ENCODE measurements at regions not wholly inside any gene's neighbourhood (a gene's known extent, or its start where the extent isn't known, plus 50 kb on each side); places are given as distances from the start of the nearest gene placed in this dataset.

DNA sequence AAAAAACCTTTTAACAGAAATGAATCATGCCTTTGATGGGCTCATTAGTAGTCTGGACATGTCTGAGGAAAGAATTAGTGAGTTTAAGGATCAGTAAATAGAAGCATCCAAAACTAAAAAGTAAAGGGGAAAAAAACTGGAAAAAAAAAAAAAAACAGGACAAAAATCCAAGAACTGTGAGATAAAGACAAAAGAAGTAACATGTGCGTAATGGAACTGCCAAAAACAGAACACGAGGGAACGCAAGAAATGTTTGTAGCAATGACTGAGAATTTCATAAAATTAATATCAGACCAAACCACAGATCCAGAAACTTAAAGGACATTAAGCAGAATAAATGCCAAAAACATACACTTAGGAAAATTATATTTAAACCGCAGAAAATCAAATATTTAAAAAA lies 77.4 kb downstream of the MS4A13 start:
- Mint-ChIP-seq H3K27me3 (ENCODE audit: unreplicated experiment) (no peaks in the 10 kb centered on the region), H3K27ac (ENCODE audit: unreplicated experiment) (no peak overlapping the region), H3K4me1 (ENCODE audit: unreplicated experiment) (no peaks in the 10 kb centered on the region), H3K9me3 (ENCODE audit: unreplicated experiment) (no peaks in the 10 kb centered on the region), H3K4me3 (ENCODE audit: unreplicated experiment) (no peak overlapping the region), H3K36me3 (ENCODE audit: low read depth, unreplicated experiment) (no peaks in the 10 kb centered on the region)
- DNase-seq (ENCODE audit: low spot score) = no peak
- no peak for TF ChIP-seq CTCF (IDR thresholded peaks at IDR 0.05; ENCODE audit: unreplicated experiment)

DNA sequence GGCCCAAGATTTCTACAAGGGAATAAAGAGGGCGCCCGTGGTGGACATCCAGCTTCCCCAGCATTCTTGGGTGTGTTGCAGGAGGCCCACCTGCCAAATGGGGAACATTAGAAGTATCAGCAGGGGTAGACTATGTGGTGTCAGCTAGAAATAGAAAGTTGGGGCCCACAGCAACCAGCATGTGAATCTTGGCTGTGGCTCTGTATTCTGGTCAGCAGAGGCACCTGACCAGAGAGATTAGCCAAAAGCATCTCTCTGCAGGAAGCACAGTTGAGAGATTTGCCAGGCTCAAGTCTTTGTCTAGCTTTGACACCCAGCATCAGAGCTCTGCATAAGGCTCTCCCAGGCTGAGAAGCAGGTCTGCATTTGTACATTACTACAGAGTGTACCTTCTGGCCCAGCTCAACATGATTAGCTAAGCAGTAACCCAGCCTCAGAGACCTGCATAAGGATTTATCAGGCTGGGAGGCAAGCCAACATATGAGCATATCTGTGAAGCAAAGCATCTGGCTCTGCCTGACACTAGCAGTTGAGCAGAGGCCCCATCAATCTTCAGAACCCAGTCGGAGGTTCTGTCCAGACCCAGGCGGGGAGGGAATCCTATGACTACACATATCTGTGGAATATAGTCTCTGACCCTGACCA lies 79.9 kb downstream of the MS4A13 start:
- no peaks in the 10 kb centered on the region for H3K9me3 Mint-ChIP-seq (ENCODE audit: unreplicated experiment)
- H3K4me3 Mint-ChIP-seq (ENCODE audit: unreplicated experiment) = no peak overlapping the region
- H3K27ac Mint-ChIP-seq (ENCODE audit: unreplicated experiment) = no peak overlapping the region
- TF ChIP-seq CTCF (IDR thresholded peaks at IDR 0.05; ENCODE audit: unreplicated experiment) = no peak
- no peaks in the 10 kb centered on the region for H3K36me3 Mint-ChIP-seq (ENCODE audit: low read depth, unreplicated experiment)
- DNase-seq (ENCODE audit: low spot score) = no peak
- no peaks in the 10 kb centered on the region for H3K4me1 Mint-ChIP-seq (ENCODE audit: unreplicated experiment)
- no peaks in the 10 kb centered on the region for H3K27me3 Mint-ChIP-seq (ENCODE audit: unreplicated experiment)

DNA sequence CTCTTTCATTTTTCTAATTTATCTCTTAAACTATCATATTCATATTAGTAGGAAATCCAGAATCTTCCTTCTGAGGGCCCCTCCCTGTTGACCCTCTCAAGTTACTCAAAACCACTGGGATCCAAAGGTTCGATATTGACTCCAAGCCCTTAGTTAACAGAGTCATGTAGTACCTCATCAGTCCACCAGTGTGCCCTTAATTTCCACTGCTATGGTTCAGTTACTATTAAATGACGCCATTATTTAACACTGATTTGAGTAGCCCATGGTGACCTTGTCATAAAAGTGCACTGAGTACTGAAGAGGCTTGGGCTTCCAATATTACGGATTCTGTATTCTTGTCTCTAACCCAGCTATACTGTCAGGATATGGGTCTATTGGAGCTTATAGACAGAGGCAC lies 91.9 kb upstream of the MS4A8 start:
- Mint-ChIP-seq H3K9me3 (ENCODE audit: unreplicated experiment) (no peaks in the 10 kb centered on the region), H3K27ac (ENCODE audit: unreplicated experiment) (no peak overlapping the region), H3K4me3 (ENCODE audit: unreplicated experiment) (no peak overlapping the region), H3K4me1 (ENCODE audit: unreplicated experiment) (no peaks in the 10 kb centered on the region), H3K36me3 (ENCODE audit: low read depth, unreplicated experiment) (no peaks in the 10 kb centered on the region), H3K27me3 (ENCODE audit: unreplicated experiment) (peaks cover 2% of the 10 kb centered on the region)
- no peak for DNase-seq (ENCODE audit: low spot score)
- peak; percentile 64 for TF ChIP-seq CTCF (IDR thresholded peaks at IDR 0.05; ENCODE audit: unreplicated experiment)

- Mint-ChIP-seq H3K27ac (ENCODE audit: unreplicated experiment) (no peak overlapping the region), H3K4me1 (ENCODE audit: unreplicated experiment) (no peaks in the 10 kb centered on the region), H3K9me3 (ENCODE audit: unreplicated experiment) (no peaks in the 10 kb centered on the region), H3K36me3 (ENCODE audit: low read depth, unreplicated experiment) (no peaks in the 10 kb centered on the region), H3K4me3 (ENCODE audit: unreplicated experiment) (no peak overlapping the region), H3K27me3 (ENCODE audit: unreplicated experiment) (peaks cover 2% of the 10 kb centered on the region)
- DNase-seq (ENCODE audit: low spot score) = no peak
- TF ChIP-seq CTCF (IDR thresholded peaks at IDR 0.05; ENCODE audit: unreplicated experiment) = no peak
These were observed 89.8 kb upstream of the MS4A8 start for GRCh38 chr11:60609632-60610031.

- no peak overlapping the region for H3K4me3 Mint-ChIP-seq (ENCODE audit: unreplicated experiment)
- no peaks in the 10 kb centered on the region for H3K4me1 Mint-ChIP-seq (ENCODE audit: unreplicated experiment)
- H3K9me3 Mint-ChIP-seq (ENCODE audit: unreplicated experiment) = no peaks in the 10 kb centered on the region
These were observed 88.7 kb upstream of the MS4A8 start for GRCh38 chr11:60610702-60611101.

More at GRCh38 chr11:60610702-60611101, 88.7 kb upstream of the MS4A8 start:
- Mint-ChIP-seq H3K27me3 (ENCODE audit: unreplicated experiment) (peaks cover 2% of the 10 kb centered on the region), H3K27ac (ENCODE audit: unreplicated experiment) (no peak overlapping the region), H3K36me3 (ENCODE audit: low read depth, unreplicated experiment) (no peaks in the 10 kb centered on the region)
- no peak for DNase-seq (ENCODE audit: low spot score)
- no peak for TF ChIP-seq CTCF (IDR thresholded peaks at IDR 0.05; ENCODE audit: unreplicated experiment)
